HG02763 (cell line): ENCODE measurements at regions not wholly inside any gene's neighbourhood (a gene's known extent, or its start where the extent isn't known, plus 50 kb on each side); places are given as distances from the start of the nearest gene placed in this dataset.
"Not testable (repeated sequence)": the region's sequence is repeated elsewhere in the genome, so short reads cannot be mapped to it uniquely, and the experiment has no call there.

Source experiments
- ATAC-seq: cut with Tn5 transposase; IDR thresholded peaks from one replicate; pipeline ENCODE4 v1.9.1; 2021; ENCODE audit warnings: mild to moderate bottlenecking, moderate library complexity; ENCODE audit not compliant: unreplicated experiment

DNA sequence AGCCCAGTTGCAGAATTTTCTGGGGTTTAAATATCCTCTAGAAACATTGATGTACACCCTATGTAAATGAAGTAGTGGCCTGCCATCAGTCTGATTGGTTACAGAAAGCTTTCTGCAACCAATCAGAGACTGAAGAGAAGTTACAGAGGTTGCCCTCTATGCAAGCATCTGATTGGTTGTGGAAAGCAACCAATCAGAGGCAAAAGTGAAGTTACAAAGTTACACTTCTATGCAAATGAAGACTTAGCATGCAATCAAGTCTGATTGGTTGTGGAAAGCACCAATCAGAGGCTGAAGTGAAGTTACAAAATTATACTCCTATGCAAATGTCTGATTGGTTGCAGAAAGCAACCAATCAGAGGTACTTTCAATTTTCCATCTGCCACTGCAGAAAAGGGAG is 51.9 kb upstream of the USP9X start:
- no peak for ATAC-seq

DNA sequence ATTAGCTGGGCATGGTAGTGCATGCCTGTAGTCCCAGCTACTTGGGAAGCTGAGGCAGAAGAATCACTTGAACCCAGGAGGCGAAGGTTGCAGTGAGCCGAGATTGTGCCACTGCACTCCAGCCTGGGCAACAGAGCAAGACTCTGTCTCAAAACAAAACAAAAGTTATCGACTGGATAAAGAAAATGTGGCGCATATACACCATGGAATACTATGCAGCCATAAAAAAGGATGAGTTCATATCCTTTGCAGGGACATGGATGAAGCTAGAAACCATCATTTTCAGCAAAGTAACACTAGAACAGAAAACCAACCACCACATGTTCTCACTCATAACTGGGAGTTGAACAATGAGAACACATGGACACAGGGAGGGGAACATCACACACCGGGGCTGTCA is 50.3 kb upstream of the USP9X start:
- not testable (repeated sequence) for ATAC-seq
